Left forelimb (tissue), 1 donor: ENCODE measurements at regions not wholly inside any gene's neighbourhood (a gene's known extent, or its start where the extent isn't known, plus 50 kb on each side); places are given as distances from the start of the nearest gene placed in this dataset.

Source experiments
- DNase-seq: peaks from one replicate; pipeline ENCODE4 v3.0.0-alpha.2; 2018; ENCODE audit warnings: low spot score

DNA sequence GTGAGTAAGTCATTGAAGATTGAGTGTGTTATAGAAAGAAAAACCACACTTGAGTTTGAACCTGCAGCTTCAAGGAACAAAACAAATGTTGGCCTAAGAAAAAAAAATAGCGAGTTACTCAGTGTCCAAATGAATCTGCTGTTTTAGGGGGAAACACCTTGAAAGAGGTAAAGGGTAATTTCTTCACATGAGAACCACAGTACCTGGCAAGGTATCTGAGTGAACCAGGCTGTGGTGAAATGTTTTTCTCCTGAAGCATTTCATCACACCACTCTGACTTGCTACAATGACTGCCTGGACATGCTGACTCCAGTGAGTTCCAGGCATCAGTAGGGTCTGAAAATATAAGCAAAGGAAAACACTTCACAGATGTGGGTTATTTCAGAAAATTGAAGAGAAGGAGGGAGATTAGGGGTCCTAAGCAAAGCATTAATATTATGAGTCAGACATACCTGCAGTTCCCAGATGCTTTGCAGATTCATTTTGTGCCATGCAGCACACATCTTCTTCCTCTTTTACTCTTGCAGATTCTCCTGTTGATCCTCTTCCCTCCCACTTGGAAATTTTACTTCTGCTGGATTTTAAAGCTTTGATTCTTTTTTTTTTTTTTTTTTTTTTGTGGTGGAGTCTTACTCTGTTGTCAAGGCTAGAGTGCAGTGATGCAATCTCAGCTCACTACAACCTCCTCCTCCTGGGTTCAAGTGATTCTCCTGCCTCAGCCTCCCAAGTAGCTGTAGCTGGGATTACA is 206.2 kb upstream of the SGK1 start:
- DNase-seq: no peak

DNA sequence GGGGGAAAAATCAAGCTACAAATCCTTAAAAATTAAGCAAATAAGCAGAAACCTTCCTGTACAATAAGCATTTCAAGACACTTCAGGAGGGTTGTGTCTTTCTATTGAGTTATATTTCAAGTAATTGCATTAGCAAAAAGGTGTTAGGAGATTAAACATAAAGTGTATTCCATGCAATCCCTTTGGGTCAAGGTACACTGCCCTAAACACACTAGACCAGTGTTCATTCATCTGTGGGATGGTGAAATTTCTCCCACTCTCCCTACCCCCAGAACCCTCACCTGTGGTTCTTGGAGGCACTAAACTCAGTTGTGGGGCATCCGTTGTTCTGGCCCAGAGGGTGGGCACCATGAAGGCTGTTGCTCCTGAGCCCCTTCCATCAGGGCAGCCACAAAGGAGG is 205.1 kb upstream of the SGK1 start:
- no peak for DNase-seq

DNA sequence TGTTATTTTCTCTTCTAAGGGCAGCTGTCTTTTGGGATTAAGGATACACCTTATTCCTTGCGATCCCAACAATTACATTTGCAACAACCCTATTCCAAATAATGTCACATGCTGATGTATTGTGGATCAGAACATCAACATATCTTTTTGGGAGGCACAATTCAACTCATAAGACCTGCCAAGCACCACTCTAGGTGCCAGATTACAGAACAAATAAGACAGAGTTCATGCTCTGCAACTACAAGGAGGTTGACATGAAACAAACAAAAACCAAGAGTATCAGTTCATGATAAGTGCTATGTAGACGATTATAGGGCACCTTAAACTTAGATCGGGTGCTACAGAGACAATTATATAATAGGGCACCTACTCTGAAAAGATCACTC is 203.2 kb upstream of the SGK1 start:
- no peak for DNase-seq

DNA sequence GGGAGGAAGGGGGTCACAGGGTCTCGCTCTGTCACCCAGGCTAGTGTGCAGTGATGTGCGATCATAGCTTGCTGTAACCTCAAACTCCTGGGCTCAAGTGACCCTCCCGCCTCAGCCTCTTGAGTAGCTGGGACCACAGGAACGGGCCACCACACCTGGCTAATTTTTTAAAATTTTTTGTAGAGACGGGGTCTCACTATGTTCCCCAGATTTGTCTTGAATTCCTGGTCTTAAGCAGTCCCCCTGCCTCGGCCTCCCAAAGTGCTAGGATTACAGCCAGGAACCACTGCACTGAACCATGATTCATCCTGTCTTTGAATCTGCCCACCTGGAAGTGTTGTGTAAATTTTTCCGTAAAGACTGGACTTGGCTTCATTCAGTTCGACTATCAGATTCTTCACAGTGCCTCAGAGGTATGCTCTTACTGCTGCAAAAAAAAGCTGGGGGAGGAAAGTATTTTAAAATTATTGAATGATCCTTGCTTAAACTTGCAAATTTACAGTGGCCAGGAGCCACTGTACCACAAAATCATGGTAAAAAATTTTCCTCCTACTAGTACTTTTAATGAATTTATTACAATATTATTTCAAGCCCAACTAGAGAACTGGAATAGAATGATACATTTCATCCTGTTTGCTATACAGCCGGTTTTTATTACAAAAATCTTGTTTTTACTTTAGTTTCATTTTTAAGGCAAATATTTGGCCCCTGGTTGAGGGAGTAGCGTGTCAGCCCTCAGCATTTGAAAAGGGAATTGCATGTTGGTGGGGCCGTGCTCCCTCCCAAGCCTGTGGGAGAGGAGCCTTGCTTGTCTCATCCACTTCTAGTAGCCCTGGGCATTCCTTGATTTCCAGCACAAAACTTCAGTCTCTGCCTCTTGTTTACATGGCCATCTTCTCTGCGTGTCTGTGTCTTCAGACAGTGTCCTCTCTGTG is 202.5 kb upstream of the SGK1 start:
- no peak for DNase-seq

DNA sequence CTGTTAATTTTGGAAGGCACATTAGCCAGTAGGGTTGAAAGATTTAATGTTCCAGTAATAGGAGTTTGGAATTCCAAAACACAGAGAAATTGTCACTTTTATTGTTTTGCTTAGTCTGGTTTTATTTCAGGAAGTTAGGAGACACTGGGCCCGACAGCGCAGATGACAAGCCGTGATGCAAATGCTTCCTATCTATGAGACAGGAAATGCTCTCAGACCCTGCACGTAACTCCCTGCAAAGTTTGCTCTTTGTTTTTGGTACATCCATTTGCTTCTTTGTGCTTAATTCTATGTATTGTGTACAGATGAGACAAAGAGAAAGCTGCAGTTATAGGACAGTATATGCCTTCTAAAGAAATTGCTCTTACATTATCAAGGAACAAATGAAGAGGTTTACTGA is 201.6 kb upstream of the SGK1 start:
- DNase-seq: no peak

DNA sequence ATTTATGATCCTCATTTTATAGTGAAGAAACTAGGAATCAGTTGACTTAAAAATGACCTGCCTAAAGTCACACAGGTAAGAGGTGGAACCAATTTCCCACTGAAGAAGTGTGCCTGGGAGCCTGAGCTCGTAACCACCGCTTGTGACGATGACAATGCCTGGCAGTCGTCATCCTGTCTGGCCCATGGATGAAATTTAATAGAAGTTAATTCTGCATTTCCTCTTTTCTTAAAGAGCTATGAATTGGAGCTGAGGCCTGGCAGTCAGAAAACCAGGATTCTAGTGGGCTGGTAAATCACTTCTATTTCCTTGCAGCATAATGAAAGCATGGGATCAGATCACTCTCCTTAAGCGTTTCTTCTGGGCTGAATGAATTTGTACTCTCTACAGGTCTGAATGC is 200.0 kb upstream of the SGK1 start:
- DNase-seq: no peak

DNA sequence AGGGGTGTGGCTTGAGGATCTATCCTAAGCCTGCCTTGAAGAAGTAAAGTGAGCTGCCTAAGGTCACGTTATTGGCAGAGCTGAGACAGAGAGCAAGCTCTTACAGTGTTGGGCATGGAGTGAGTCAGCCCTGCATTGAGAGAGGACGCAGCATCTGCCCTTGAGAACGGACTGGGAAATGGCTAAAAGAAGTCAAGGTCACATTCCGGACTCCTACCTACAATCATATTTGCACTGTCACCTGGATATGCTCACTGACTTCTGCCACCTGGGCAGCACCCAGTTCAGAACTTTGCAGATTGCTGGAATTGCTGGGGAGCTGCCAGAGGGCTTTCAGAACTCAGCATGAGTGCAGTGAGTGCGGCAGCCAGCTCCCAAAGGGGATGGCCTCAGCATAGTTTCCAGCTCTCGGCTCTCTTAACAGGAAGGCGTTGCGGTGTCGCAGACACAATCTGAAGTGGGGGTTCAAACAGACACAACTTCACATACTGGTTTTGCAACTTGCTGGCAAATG is 199.3 kb upstream of the SGK1 start:
- peak; percentile 68 for DNase-seq

DNA sequence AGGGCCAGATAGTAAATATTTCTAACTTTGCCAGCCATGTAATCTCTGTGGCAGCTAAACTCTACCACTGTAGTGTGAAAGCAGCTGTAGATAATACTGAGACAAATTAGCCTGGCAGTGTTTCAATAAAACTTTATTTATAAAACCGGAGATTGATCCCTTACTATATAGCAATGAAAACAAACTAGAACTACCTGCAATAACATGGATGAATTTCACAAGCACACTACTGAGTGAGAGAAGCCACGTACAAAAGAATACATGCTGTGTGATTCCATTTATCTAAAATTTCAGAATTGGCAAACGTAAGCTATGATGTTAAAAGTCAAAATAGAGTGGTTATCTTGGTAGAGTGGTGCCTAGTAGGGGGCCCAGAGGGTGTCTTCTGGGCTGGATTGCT is 198.7 kb upstream of the SGK1 start:
- DNase-seq: no peak

DNA sequence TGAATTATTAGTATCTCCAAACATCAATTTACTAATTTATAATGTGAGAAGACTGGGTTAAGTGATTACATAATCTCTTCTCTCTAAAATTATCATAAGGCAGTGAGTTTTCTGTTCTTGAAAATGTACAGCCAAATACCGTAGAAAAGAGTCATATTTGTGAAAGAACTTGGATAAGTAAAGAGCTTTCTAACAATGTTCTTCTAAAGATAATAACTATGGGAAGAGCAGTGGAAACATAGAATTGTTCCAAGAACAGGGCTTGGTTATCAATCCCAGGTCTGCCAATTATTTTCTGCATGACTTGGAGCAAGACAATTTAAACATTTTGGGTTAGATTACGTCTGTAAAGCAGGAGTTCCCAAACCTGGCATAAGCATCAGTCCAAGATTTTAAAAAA is 198.1 kb upstream of the SGK1 start:
- DNase-seq: no peak

DNA sequence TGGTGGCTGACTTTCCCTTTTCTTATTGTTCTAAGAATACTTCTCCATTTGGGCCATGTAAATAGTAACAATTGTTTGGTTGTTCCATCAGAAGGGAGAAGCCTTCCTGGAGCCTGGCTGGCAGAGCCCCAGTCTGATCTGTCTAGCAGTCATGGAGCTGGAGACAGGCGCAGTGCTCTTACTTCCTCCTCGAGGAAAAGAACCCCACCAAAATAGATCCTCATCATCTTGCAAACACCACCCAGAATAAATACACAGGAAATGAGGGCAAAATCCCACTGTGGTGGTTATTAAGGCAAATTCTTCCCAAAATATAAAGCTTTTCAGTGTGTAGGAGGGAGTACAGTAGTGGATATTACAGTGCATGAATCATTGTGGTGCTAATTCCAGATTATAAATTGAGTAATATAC is 195.1 kb upstream of the SGK1 start:
- no peak for DNase-seq

DNA sequence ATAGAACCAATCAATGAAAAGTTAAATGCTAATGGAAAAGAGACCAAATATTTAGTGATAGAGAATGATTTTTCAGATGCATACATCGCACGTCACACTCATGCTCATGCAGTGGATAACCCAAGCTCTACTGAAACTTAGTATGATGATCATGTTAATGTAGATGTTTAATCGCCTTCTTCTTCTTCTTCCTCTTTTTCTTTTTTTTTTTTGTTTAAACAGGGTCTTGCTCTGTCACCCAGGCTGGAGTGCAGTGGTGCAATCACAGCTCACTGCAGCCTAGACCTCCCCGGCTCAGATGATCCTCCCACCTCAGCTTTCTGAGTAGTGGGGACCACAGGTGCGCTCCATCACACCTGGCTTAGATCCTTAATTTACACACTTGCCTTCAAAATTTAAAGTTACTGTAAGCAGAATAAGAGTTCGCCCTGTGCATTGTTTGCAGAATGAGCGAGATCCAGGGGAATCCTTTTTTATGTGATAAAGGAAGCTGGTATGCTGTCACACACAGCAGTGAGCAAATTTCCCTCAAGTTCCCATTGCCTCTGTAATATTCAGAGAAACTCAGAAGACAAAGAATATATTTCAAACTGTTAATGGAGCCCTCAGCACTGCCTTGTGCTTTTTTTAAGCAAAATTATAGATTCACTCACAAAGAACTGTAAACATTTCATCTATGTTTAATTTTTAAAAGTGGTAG is 194.2 kb upstream of the SGK1 start:
- DNase-seq: no peak

DNA sequence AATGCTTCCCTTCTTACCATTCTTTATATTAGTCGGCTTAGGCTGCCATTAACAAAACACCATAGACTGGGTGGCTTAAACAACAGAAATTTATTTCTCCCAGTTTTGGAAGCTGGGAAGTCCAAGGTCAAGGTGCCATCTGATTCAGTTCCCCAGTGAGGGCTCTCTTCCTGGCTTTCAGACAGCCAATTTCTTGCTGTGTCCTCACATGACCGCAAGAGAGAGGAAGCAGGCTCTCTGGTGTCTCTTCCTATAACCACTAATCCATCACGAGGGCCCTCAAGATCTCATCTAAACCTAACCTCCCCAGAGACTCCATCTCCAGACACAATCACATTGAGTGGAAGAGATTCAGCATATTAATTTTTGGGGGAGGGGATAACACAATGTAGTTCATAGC is 193.0 kb upstream of the SGK1 start:
- DNase-seq: no peak

DNA sequence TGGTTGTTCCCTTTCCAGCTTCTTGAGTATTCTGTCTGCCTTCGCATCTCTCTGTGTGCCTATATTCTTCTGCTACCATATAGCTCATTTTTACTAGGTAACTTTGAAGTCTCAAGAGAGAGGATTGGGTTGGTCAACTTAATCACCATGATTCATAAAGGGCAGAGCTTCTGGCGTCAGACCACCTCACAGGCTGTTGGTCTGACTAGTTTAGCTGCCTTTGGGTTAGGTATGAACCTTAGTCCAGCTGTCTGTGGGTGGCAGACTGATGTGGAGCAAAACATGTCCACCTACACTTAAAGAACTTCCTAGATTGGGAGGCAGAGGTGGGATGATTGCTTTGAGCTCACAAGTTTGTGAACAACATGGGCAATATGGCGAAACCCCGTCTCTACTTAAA is 192.2 kb upstream of the SGK1 start:
- no peak for DNase-seq

DNA sequence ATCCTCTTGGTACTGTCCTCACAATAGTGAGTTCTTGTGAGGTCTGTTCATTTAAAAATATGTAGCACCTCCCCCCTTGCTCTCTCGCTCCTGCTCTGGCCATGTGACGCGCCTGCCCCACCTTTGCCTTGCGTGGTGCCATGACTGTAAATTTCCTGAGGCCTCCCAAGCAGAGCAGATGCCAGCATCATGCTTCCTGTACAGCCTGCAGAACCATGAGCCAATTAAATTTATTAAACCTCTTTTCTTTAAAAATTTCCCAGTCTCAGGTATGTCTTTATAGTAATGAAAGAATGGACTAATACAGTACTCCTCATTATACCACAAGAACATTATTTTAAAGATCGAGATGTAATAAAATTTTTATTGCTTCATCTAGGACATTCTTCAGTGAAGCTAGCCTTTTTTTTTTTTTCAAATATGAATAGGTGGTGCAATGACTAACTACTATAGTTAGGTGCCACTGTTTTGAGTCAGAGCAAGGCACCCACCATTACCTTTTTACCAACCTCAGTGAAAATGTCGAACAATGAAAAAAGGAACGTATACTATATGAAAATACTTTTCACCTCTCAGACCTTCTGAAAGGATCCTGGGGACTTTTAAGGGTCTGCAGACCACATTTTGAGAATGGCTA is 191.1 kb upstream of the SGK1 start:
- no peak for DNase-seq

DNA sequence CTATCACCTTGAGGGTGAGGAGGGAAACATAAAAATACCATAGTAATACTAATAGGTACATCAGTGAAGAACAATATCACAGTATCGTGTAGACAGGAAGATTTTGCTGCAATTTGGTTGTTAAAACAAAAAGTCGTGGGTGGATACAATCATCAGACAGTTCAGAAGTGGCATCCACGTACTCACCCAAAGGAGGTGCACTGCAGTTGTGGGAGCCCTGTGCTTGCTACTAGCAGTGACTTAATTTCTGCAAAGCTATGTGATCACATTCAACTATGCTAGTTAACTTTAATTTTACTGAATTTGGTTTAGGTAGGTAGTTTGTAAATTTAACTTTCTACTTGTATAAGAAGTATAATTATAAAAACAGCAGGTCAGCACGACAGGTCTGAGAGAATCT is 188.2 kb upstream of the SGK1 start:
- DNase-seq: no peak

DNA sequence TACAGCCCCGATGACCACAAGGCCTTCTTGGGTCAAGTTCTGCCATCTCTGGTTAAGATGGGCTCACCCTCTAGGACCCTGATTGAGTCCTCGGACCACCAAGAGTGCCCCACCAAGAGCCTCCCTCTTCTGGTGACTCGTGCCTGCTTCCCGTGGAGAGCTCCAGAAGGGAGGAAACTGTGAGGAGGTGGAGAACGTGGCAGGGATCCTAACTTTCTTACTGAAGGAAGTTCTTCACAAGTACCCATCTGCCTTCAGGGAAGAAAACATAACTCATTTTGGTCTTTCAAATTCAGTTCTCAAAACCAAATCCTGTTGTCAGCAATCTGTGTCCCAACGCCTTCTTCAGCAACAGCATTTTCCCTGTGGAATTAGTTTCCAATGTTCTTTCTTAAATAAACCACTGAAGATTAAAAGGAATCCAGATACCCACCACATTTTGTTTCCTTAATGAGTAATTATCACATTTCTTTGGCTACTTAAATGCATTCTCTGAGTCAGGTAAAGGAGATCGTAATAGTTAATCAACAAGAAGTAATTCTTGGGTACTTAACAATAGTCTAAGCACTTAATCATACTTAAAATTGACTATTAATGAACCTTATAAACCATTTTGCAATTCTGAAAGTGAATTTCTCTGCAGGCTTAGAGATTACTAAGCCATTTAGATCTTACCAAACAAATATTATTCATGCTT is 185.8 kb upstream of the SGK1 start:
- DNase-seq: no peak

DNA sequence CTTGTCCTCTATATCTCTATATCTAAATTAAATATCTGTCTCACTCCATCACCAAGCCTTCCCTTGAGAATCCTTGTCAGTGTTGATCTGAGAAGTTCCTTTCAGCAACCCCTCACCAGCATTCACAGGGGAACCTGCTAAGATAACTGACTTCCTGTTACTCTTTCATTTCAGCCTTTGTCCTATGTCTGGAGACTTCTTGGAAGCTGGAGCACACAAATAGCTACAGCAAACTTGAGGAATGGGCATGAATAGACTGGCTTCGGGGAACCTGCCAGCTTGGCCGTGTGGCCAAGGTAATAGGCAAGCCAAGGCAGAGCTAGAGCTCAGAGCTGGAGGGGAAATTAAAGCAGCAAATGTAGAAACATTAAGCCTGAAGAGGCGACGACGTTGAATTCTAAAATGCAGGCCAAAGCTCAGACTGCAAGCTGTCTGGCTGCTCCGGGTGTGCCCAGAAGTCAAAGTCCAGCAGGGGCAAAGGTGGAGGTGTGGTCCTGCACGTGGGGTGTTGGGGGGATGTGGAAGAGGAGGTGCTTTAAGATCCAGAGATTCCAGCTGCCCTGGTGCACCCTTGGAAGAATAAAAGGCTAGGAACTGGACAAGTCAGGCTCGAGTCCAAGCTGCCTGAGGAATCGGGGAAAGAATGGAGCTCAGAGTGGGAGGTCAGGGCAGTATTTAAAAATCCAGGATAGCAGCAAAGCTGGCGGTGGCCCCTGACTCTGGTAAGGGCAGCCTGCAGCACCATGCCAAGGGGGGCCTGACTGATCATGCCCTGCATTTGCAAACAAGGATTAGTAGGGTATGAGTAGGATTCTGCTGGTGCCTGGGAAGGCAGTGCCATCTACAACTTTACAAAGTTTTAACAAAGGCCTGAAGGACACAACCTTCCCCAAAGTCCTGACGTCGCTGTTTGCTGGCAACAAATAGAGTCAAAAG is 185.0 kb upstream of the SGK1 start:
- no peak for DNase-seq

DNA sequence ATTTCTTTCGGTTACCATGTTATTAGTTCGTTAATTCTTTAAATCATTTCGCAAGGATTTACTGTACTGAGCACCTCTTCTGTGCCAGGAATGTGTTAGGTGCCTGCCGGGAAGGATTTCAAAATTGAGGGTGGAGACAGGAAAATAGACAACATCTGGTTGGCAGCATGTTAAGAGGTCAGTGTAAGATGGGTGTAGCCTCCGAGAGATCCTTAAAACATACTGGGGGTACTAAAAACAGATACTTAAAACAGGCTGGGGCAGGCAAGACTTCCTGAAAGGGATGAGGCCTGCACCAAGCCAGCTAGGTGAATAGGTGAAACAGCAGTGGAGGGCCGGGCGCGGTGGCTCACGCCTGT is 178.0 kb upstream of the SGK1 start:
- no peak for DNase-seq

DNA sequence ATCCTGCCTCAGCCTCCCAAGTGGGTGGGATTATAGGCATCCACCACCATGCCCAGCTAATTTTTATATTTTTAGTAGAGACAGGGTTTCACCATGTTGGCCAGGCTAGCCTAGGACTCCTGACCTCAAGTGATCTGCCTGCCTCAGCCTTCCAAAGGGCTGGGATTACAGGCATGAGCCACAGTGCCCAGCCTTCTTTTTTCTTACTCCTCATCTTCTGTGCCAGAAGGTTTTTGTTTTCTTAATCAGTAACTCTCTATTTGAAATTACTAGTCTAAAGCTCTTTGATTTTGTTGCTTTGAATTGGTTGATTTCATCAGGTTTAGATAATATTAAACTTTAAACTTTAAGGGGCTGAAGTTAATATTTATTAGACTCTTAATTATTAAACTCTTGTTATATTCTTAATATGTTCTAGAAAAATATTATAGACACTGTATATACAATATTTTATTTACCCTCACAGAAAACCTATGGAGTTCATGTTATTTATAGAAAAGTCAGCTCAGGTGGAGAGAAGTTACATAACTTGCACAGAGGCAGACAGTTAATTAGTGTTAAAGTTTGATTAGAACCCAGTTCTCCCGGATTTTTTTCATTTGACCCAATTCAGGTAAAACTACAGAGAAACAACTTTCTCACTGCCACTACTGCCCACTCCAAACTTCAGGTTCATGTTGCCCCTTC is 177.4 kb upstream of the SGK1 start:
- DNase-seq: no peak

DNA sequence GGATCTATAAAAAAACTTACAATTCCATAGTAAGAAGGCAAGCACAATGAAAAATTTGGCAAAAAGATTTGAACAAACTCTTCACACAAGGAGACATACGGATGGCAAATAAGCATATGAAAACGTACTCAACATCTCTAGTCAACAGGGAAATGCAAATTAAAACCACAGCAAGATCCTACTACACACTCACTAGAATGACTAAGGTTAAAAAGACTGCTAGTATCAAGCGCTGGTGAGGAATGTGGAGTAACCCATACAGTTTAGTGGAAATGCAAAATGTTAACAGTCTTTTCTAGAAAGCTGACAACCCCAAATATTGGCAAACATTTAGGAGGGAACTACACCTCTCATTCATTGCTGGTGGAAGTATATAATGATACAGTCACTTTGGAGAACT is 175.9 kb upstream of the SGK1 start:
- DNase-seq: no peak
